ENCODE measurements at regions not wholly inside any gene's neighbourhood (a gene's known extent, or its start where the extent isn't known, plus 50 kb on each side); places are given as distances from the start of the nearest gene placed in this dataset.

GRCh38 chr10:131588704-131589220 is 277.2 kb upstream of the TCERG1L start:
- WGBS (ENCODE audit: extremely low coverage, insufficient read length, low lambda C conversion rate) = no CpG with 5 or more reads among the region's 11 CpGs

More at GRCh38 chr10:131588704-131589220, 277.2 kb upstream of the TCERG1L start:
- Histone ChIP-seq H2BK120ac (ENCODE audit: low read depth, low read length, poor library complexity, severe bottlenecking) (no peak overlapping the region), H3K79me2 (ENCODE audit: insufficient read depth, low read length) (no peaks in the 10 kb centered on the region), H3K23me2 (ENCODE audit: insufficient read length, low read depth, low read length, poor library complexity, severe bottlenecking) (no peaks in the 10 kb centered on the region), H3K23ac (ENCODE audit: insufficient read length, low read depth, low read length) (no peak overlapping the region), H4K5ac (ENCODE audit: insufficient read length, low read depth, low read length) (no peak overlapping the region), H4K91ac (ENCODE audit: insufficient read length, low read depth, low read length) (no peak overlapping the region), H3K4me1 (ENCODE audit: insufficient read depth, low read length) (no peaks in the 10 kb centered on the region), H4K20me1 (ENCODE audit: control insufficient read depth, insufficient read depth, insufficient read length) (no peaks in the 10 kb centered on the region), H2AK5ac (ENCODE audit: insufficient read length, low read length) (no peak overlapping the region), H2BK15ac (ENCODE audit: low read depth, low read length) (no peak overlapping the region), H2AFZ (ENCODE audit: low read length) (no peak overlapping the region), H4K8ac (replicated peaks; ENCODE audit: insufficient read length, low read depth, low read length) (no peak overlapping the region), H3K18ac (ENCODE audit: insufficient read length, low read depth, low read length) (no peak overlapping the region), H3K4me2 (ENCODE audit: insufficient read depth, insufficient read length, low read length) (no peak overlapping the region), H2BK20ac (ENCODE audit: low read depth, low read length, poor library complexity, severe bottlenecking) (no peak overlapping the region), H3K14ac (ENCODE audit: insufficient read depth, low read length) (no peak overlapping the region), H3K27ac (ENCODE audit: insufficient read length, low read depth, low read length) (no peak overlapping the region), H2BK5ac (ENCODE audit: insufficient read length, low read length) (no peak overlapping the region), H3K9ac (ENCODE audit: extremely low read depth, insufficient read length, low read length) (no peak overlapping the region), H3K79me1 (ENCODE audit: insufficient read depth, low read depth, low read length, poor library complexity, severe bottlenecking) (no peaks in the 10 kb centered on the region), H3K4ac (ENCODE audit: low read depth, low read length) (no peak overlapping the region), H3K27me3 (ENCODE audit: insufficient read depth, low read length) (no peaks in the 10 kb centered on the region), H3K56ac (ENCODE audit: insufficient read length, low read depth, low read length) (no peak overlapping the region), H3K9me3 (ENCODE audit: control insufficient read depth, low read depth, low read length) (no peaks in the 10 kb centered on the region), H3T11ph (ENCODE audit: low read length) (no peak overlapping the region), H2BK12ac (ENCODE audit: insufficient read length, low read depth, low read length) (no peak overlapping the region)
- H3K27ac Mint-ChIP-seq = no peak overlapping the region
- peaks cover 2 to 3% of the 10 kb centered on the region in 2 experiments; a peak in 2 of 5 replicates for H3K9me3 Mint-ChIP-seq
- H3K36me3 Mint-ChIP-seq (ENCODE audit: insufficient read depth in 1 of 3, low read depth in 3 of 3) = no peaks in the 10 kb centered on the region
- TF ChIP-seq, protein P1, sequence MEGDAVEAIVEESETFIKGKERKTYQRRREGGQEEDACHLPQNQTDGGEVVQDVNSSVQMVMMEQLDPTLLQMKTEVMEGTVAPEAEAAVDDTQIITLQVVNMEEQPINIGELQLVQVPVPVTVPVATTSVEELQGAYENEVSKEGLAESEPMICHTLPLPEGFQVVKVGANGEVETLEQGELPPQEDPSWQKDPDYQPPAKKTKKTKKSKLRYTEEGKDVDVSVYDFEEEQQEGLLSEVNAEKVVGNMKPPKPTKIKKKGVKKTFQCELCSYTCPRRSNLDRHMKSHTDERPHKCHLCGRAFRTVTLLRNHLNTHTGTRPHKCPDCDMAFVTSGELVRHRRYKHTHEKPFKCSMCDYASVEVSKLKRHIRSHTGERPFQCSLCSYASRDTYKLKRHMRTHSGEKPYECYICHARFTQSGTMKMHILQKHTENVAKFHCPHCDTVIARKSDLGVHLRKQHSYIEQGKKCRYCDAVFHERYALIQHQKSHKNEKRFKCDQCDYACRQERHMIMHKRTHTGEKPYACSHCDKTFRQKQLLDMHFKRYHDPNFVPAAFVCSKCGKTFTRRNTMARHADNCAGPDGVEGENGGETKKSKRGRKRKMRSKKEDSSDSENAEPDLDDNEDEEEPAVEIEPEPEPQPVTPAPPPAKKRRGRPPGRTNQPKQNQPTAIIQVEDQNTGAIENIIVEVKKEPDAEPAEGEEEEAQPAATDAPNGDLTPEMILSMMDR (conservative IDR thresholded peaks at IDR 0.05) = no peak
- H3K4me1 Mint-ChIP-seq = no peaks in the 10 kb centered on the region; a peak in 1 of 4 replicates
- H3K27me3 Mint-ChIP-seq (ENCODE audit: low read depth) = peaks cover 2% of the 10 kb centered on the region; the same call in 1 of the 2 replicates
- no peak overlapping the region for H3K4me3 Mint-ChIP-seq
- no peak for DNase-seq
